ENCODE measurements at regions not wholly inside any gene's neighbourhood (a gene's known extent, or its start where the extent isn't known, plus 50 kb on each side); places are given as distances from the start of the nearest gene placed in this dataset.

DNA sequence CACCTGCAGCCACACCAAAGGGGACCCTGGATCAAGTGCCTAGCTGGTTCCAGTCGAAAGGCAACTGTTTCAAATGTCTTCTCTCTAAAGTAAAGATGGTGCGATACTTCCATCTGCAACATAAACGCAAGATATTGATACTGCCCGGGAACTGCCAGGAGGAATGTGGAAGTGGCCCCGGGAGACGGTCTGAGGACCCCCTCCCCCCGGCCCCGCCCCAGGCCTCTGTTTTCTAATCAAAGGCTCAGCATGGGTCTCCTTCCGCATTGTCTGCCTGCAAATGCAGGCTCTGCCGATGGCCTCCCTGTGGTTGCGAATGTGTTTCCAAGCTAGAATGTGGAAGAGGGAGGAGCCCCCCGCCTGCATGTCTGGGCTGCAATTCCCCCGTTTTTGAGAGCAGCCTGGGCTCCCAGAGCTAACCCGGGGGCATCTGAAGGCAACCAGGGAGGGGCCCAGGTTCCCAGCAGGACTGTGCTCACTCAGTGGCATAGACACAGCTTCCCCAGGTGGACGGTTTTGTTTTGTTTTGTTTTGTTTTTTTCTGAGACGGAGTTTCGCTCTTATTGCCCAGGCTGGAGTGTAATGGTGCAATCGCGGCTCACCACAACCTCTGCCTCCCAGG is 223.9 kb upstream of the PPP2R2D start:
- TF ChIP-seq, protein P1, sequence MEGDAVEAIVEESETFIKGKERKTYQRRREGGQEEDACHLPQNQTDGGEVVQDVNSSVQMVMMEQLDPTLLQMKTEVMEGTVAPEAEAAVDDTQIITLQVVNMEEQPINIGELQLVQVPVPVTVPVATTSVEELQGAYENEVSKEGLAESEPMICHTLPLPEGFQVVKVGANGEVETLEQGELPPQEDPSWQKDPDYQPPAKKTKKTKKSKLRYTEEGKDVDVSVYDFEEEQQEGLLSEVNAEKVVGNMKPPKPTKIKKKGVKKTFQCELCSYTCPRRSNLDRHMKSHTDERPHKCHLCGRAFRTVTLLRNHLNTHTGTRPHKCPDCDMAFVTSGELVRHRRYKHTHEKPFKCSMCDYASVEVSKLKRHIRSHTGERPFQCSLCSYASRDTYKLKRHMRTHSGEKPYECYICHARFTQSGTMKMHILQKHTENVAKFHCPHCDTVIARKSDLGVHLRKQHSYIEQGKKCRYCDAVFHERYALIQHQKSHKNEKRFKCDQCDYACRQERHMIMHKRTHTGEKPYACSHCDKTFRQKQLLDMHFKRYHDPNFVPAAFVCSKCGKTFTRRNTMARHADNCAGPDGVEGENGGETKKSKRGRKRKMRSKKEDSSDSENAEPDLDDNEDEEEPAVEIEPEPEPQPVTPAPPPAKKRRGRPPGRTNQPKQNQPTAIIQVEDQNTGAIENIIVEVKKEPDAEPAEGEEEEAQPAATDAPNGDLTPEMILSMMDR (IDR thresholded peaks at IDR 0.05): no peak
- TF ChIP-seq EP300 (IDR thresholded peaks at IDR 0.05): no peak
- no peak for TF ChIP-seq POLR2A (IDR thresholded peaks at IDR 0.05)
- TF ChIP-seq POLR2AphosphoS5 (IDR thresholded peaks at IDR 0.05): no peak

Measured in gastroesophageal sphincter (tissue), 3 donors.